CD4-positive, alpha-beta T cell treated with Interleukin-1 beta for 1 hour (primary cell): ENCODE measurements at regions not wholly inside any gene's neighbourhood (a gene's known extent, or its start where the extent isn't known, plus 50 kb on each side); places are given as distances from the start of the nearest gene placed in this dataset.

Source experiments
- DNase-seq, 2 donors: peaks; one replicate each; pipeline ENCODE4 v3.0.0-alpha.2; 2020 to 2022

GRCh38 chr1:117678246-117678977 lies 72.6 kb downstream of the TENT5C start:
- no peak for DNase-seq

DNA sequence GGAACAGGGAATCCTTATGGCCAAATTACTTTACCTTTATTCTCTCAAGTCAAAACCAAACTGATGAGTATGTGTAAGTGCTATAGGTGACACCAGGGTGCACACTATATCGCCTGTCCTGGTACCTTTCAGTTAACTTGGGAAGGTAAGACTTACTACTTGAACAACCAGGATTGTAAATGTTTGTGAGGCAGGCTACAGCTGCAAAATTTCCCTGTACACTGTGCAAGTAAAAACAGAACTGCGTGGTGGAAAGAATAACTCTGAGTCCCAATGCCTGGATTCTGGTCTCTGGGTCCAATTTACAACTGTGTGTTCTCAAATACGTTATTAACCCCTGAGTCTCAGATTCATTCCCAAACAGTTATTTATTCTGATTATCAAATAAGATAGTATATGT lies 73.5 kb downstream of the TENT5C start:
- no peak for DNase-seq

DNA sequence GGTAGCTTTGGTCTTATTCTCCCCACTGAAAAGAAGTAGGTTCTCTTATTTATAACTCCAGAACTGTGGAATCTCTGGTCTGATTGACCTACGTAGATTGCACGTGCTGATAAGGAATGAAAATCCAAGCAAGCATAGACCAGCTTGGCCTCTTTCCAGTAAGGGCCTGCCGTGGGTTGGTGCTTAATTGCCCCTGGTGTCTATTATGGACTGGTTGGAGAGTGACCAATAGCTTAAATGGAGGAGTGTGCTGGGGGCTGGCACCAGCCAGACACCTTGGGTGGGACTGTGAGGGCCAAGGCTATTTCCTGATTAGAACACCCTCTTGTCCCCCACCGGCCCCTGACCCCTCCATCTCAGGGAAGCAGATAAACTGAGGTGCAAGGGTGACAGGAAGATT lies 74.0 kb downstream of the TENT5C start:
- no peak for DNase-seq

DNA sequence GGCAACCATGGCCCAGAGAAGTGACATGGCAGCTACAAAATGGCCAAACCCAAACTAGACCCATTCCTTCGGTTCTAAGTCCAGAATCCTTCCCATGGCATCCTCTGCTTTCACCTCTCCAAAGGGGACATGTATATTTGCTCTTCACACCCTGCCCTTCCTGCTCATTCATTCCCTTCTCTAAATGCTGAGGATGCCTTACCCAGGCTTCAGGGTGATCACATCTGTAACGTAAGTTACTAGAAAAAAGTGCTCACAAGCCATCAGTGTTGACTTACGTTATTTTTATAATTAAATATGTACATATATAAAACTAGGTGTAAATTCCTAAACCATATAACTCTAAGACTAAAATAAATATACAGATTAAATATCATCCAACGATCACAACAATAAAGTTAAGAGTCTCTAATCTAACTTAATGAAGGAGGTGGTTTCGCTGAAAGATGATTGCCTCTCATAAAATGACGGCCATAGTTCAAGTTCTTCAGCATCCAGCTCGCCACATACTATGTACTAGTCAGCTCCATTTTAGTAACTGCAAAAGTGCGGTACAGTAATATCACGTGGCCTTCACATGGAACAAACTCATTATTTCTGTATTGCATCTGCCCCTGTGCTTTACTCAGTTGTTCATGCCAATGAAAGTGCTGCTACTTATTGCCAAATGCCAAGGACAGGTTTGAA lies 74.6 kb downstream of the TENT5C start:
- DNase-seq = no peak

DNA sequence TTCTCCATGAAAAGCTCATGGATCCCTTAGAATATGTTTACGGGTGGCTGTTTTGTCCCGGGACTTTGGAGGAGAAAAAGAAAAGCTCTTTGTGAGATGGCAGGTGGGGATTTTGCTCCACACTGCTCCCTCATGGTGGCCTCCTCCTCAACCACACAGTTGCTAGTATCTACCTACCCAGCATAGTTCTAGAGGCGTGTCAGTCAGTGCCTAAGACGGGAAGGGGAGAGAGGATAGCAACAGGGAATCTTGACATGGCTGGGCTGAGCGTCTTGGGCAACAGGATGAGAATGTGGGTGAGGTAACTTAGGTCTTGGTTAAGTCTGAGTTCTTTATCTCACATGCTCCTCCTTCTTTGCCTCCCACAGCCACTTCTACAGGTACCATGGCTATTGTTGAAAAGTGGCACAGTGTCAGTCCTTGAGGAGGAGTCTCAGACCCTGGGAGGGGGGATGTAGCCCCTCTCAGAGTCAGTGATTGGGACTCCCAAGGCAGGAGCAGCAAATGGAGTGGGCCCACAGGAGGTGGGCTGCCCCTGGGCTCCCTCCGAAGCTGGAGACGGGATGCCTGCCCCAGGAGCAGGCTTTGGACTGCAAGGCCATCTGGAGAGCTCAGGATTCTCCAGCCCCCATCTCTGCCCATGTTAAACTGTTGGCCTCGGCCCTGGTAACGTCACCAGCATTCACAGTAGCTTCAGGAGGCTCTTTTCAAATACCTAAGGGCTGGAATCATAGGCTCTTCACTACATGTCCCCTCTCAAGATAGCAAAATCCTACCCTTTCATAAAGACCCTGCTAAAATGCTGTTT lies 75.4 kb downstream of the TENT5C start:
- DNase-seq = no peak

- DNase-seq = no peak
Measured at GRCh38 chr1:117681901-117682250, 76.0 kb downstream of the TENT5C start.

- DNase-seq = no peak
Measured at GRCh38 chr1:117682372-117682771, 76.5 kb downstream of the TENT5C start.

DNA sequence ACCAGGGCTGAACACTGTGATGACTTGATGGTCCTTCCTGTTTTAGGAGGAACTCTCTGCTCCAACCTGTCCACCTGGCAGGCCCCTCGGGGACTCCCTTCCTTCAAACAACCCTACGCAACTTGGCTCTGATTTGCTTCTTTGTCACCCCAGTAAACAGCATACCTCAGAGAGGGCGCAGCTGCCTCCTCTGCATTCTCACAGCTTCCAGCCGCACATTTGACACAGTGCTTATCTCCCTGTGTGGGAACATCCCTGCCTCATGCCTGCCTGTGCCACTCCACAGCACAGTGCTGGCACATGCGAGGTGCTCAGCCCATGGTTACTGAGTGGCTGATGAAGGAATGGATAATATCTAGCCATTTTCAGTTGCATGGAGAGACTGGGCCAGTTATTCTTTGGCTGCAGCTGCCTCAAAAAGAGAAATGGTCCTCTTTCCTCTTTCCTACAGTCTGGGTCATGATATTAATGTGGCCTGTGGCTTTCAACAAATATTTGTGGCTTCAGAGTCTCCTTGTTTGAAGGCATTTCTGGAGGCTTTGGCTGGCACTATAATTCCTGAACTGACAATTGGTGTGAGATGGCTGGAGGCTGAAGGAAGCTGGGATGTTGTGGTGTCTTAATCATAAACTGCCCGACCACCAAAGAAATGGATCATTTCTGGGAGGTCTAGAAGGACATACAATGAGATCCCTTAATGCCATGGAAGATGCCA lies 77.9 kb downstream of the TENT5C start:
- DNase-seq = no peak

- no peak for DNase-seq
Measured at GRCh38 chr1:117685936-117686806, 80.3 kb downstream of the TENT5C start.

GRCh38 chr1:117686907-117687306 lies 81.1 kb downstream of the TENT5C start:
- DNase-seq = no peak

GRCh38 chr1:117689997-117690625 lies 84.3 kb downstream of the TENT5C start:
- DNase-seq = no peak

DNA sequence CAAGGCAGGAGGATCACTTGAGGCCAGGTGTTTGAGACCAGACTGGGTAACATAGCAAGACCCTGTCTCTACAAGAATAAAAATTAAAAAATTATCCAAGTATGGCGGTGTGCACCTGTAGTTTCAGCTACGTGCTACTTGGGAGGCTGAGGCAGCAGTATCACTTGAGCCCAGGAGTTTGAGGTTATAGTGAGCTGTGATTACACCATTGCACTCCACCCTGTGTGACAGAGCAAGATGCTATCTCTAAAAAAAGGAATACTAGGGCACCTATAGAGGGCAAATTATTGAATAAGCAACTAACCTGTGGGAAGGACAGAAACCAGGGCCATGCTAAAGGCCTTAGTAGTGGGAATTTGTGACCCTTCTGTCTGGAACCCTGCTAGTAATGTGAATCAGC lies 86.1 kb downstream of the TENT5C start:
- DNase-seq = no peak

DNA sequence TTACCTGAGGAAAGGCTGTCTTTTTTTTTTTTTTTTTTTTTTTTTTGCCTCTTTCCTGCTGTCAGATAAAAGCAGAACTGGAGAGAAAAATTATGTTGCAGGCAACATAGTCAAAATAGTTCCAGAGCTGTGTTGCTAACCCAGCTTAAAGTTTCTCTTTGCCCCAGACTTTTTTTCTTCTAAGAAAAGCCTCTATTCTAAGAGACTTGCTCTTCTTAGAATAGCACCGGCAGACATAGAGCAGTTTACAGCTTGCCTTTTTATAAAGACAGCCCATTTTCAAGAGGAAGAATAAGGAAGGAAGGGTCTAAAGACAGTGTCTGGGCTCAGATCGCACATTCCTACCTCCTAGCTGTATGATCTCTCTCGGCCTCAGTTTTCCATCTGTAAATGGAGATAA lies 88.7 kb downstream of the TENT5C start:
- DNase-seq = no peak

- DNase-seq = no peak
Measured at GRCh38 chr1:117695796-117696490, 90.1 kb downstream of the TENT5C start.

DNA sequence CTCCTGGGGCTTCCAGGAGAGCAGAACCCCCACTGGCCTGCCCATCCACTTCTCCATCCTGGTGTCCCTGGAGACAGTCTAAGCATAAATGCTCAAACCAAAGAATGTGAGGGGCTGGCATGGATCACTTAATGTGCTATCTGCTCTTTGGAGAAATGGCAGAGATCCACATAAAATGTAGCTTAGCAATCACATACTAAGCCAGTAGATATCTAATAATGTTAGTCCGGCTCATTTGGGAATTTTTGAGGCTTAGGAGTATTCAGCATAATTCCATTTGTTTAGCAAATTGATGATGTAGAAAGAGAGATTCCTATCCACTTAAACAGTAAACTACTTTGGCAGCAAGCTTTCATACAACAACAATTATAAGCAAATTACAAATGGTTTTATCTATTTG lies 90.7 kb downstream of the TENT5C start:
- no peak for DNase-seq

GRCh38 chr1:117697220-117697781 lies 91.5 kb downstream of the TENT5C start:
- no peak for DNase-seq

GRCh38 chr1:117698398-117699160 lies 92.7 kb downstream of the TENT5C start:
- DNase-seq = no peak

DNA sequence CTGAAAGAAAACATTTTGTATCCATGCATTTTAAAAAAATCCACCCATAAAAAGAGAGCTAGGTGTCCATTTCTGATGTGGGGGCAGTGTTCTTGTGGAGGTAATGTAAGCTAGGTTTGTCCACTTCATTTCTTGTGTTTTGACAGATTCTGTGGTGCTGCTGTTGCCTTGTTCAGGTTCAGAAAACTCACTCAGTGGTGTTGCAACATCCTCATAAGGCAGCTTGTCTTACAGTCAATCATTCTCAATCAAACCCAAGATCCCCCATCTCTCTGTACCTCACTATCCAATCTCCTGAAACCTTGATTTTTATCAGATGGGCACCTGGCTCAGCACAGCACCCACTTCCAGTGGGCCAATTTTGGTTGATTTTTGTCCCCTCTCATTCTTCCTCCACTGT lies 94.1 kb downstream of the TENT5C start:
- DNase-seq = no peak

DNA sequence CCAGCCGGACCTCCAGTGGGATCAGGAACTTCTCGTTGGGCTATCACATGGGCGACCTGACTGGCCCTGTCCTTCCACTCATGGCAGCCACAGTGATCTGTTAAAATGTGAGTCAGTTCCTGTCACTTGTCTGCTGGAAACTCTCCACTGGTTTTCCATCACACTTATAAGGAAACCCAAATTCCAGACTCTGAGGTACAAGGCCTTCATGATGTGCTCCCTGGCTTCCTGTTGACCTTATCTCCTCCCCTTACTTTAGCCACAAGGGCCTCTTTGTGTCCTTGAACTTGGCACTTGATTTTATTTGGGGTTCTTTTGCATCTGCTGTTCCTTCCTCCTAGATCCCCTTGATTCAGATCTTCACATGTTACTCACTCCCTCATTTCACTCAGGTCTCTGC lies 96.8 kb downstream of the TENT5C start:
- no peak for DNase-seq

GRCh38 chr1:117707371-117707770 lies 101.5 kb downstream of the TENT5C start:
- DNase-seq = no peak
